NCI-H2227 (cell line): ENCODE measurements at regions not wholly inside any gene's neighbourhood (a gene's known extent, or its start where the extent isn't known, plus 50 kb on each side); places are given as distances from the start of the nearest gene placed in this dataset.
A peak's percentile ranks its signal among the peaks of the same experiment; 100 is the strongest.

Experiments used
- DNase-seq: peaks from one replicate; lab custom pipeline; 2025; ENCODE audit not compliant: unreplicated experiment; lab: John Stamatoyannopoulos, UW

- no peak for DNase-seq
These were observed 79.0 kb upstream of the TCF7L2 start for GRCh38 chr10:112871021-112871420.

GRCh38 chr10:112872728-112873127, 77.3 kb upstream of the TCF7L2 start:
- DNase-seq, result no peak

- no peak for DNase-seq
These were observed 76.5 kb upstream of the TCF7L2 start for GRCh38 chr10:112873541-112873940.

GRCh38 chr10:112874982-112875381, 75.1 kb upstream of the TCF7L2 start:
- DNase-seq, result no peak

- DNase-seq, result no peak
These were observed 74.4 kb upstream of the TCF7L2 start for GRCh38 chr10:112875476-112876267.

GRCh38 chr10:112880633-112881530, 69.2 kb upstream of the TCF7L2 start:
- no peak for DNase-seq

GRCh38 chr10:112883360-112884178, 66.5 kb upstream of the TCF7L2 start:
- no peak for DNase-seq

- no peak for DNase-seq
These were observed 65.9 kb upstream of the TCF7L2 start for GRCh38 chr10:112884179-112884504.

GRCh38 chr10:112886463-112886862, 63.6 kb upstream of the TCF7L2 start:
- no peak for DNase-seq

GRCh38 chr10:112887968-112888367, 62.1 kb upstream of the TCF7L2 start:
- DNase-seq, result no peak

GRCh38 chr10:112895292-112895691, 54.8 kb upstream of the TCF7L2 start:
- no peak for DNase-seq

GRCh38 chr10:112896273-112896672, 53.8 kb upstream of the TCF7L2 start:
- no peak for DNase-seq

GRCh38 chr10:112896722-112897121, 53.3 kb upstream of the TCF7L2 start:
- DNase-seq, result no peak

GRCh38 chr10:112898540-112899390, 51.3 kb upstream of the TCF7L2 start:
- peak; percentile 14 for DNase-seq

GRCh38 chr10:112899391-112900065, 50.5 kb upstream of the TCF7L2 start:
- no peak for DNase-seq
